CD4-positive, alpha-beta T cell treated with Interleukin-2 at 100 ng/mL for 4 hours (primary cell): ENCODE measurements at regions not wholly inside any gene's neighbourhood (a gene's known extent, or its start where the extent isn't known, plus 50 kb on each side); places are given as distances from the start of the nearest gene placed in this dataset.

Experiments used
- DNase-seq: peaks from one replicate; pipeline ENCODE4 v3.0.0-alpha.2; 2020; ENCODE audit warnings: low spot score

- no peak for DNase-seq
These were observed 439.6 kb downstream of the CDH8 start for GRCh38 chr16:61596655-61597054.

- DNase-seq, result no peak
These were observed 440.6 kb downstream of the CDH8 start for GRCh38 chr16:61595605-61596004.

DNA sequence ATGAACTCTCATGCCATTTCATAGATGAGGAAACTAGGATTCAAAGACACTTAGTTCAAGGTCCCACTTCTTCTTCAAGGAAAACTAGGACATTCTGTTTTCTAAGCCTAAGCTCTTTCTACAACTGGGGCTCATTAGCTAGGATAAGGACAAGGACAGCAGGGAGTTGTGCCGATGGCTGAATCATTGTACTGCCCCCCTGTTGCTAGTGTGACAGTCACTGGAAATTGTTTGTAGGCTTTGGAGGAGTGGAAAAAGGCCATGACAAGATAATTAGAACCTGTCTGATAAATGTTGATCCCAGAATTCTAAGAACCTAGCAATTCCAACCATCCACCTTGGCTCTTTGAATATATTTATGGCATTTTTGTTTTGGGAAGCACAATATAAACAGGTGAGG lies 445.7 kb downstream of the CDH8 start:
- DNase-seq, result no peak

DNA sequence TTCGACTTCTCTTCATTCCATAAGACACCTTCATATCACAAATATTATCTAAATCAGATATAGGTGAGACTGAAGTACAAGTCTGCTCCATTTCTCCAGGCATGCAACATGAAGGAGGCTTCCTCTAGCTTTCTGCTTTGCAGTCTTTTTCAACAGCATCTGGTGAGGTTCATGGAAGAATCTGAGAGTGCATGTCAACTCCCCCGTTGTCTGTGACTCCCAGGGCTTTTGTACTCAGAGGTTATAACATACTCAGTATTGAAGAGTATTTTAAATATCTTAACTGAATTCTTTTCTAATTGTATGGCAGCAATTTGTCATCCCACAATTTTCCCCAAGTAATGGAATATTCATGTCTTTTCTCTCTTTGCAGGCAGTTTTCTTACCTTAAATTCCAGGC lies 448.7 kb downstream of the CDH8 start:
- DNase-seq, result no peak

DNA sequence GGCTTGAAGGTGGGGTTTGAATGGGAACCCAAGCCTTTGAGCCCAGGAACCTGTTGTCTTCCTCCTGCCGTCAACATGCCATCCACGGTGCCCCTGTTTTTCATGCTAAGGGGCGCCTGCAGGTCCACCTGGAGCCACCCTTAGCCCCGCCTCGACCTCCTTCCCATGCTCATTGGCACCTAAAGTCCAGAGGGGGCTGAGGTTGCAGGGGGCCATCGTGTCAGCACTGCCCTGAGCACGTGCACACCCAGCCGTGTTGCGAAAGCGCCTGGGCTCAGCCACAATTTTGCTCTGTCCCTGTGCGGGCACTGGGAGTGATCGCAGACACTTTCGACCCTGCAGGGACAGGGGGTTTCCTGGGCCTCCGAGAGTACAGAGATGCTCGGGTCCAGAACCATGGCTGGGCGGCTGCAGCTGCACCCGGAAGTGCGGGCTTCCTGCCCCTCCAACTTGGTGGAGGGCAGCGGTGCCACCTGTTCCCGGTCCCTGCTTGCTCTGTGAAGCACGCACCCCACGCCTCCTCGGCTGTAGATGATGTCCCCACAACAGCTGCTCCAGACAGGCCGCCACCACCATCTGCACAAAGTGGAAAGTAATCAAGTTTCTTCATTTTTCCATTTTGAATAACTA lies 454.7 kb downstream of the CDH8 start:
- no peak for DNase-seq

DNA sequence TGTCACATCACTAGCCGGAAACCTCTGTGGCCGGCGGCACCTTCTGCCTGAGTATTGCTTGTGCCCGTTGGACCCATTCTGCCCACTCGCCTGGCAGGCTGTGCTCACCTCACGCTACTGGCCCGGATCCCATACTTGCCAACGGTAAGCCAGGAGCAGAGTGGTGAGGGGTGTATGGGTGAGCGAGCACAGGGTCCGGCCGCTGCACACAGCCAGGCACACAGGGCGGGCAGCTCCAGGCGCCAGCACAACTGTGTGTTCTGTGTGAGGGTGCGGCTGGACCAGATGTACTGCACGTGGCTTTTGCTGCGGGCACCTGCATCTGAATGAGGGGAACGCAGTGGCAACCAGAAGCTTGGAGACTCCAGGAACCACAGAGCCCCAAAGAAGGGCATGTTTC lies 455.7 kb downstream of the CDH8 start:
- DNase-seq, result no peak

DNA sequence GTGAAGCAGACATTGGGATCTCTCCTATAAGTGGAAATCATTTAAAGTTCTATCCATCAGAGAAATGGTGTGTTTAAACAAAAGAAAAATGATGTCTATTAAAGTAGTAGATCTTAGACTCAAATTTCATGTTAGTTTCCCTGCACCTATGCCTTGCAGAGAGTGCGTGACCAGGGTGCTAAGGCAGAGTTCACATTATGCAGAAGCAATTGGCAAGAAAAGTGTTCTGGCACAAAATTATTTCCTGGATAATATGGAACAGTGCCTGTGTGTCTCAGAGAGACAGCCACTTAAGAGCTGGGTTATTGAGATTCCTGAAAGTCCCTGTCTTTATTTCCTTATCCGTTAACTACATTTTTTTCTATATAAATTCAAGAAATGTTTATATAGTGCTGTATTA lies 457.0 kb downstream of the CDH8 start:
- DNase-seq, result no peak

DNA sequence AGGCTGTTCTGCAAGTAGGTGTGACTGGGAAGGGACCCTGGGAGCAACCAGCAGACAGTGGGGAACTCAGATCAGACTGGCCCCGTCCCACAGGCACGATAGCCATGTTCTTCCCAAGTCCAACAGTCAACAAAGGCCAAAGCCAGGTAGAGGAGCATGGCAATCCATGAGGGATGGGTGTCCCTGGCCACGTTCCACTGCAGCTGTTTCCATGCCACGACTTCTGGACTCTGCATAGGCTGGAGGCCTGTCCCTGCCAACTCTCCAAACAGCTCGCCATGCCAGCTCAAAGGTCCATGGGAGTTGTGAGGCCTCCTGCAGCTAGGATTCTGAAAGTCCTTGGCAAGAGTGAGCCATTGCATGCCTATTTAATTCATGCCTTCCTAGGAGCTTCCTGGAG lies 459.8 kb downstream of the CDH8 start:
- DNase-seq, result no peak

DNA sequence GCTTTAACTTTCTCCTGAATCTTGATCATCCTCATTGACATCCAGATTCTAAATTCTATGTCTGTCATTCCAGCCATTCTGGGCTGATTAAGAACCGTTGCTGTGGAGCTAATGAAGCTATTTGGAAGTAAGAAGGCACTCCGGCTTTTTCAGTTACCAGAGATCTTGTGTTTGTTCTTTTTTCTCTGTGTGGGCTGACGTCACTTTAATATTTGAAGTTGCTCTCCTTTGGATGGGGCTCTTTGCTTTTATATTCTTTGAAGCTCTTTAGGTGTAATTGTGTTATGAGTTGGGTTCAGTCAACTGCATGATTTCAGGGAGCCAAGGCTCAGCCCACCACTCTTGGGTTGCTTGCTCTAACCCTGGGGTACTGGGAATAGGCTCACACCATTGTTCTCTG lies 460.6 kb downstream of the CDH8 start:
- no peak for DNase-seq

DNA sequence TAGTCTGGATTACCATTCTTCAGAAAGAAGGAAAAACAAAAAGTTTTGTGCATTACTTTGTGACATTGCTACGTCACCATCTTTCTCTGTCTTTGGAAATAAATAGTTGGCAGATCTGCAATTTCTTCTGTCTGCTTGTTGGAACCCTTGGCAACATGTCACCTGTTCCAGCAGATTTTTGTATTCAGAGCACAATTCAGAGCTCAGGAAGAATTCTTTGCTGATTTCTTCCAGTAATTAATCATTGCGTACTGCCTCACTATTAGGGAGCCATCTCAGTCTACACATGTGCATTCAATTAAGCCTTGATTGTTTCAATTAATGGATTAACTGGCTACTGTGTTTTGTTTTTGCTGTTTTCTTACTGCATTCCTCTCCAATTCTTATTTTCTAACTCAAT lies 467.2 kb downstream of the CDH8 start:
- no peak for DNase-seq

GRCh38 chr16:61564716-61565115 lies 471.5 kb downstream of the CDH8 start:
- DNase-seq, result no peak

DNA sequence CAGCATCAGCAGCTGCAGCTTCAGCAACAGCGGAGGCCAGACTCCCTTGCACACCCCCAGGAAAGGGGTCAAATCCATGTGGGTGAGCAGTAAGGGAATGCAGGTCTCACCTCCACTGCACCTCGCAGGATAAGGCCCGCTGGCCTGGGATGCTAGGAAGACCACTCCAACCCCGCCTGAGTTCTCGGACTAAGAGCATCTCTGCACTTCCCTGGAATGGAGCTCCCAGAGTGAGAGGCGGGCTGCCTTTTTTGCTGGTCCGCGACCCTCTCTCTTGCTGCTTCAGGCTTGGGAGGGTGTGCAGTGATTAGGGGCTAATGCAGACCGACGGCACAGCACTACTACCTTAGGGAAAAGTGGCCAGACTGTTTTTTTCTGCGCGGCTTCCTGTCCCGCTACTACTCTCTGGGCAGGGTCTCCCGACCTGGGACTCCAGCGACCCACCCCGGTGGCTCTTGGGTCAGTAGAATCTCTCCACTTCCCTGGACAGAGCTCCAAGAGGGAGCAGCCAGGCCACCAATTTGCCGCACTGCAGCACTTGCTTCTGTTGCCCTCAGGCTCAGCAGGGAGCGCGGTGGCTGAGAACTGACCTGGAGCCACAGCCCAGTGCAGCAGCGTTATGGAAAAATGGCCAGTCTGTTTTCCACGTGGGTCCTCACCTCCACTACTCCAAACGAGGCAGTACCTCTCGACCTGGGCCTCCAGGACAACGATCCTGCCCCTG lies 480.4 kb downstream of the CDH8 start:
- DNase-seq, result no peak

- DNase-seq, result no peak
These were observed 486.9 kb downstream of the CDH8 start for GRCh38 chr16:61549327-61549726.

DNA sequence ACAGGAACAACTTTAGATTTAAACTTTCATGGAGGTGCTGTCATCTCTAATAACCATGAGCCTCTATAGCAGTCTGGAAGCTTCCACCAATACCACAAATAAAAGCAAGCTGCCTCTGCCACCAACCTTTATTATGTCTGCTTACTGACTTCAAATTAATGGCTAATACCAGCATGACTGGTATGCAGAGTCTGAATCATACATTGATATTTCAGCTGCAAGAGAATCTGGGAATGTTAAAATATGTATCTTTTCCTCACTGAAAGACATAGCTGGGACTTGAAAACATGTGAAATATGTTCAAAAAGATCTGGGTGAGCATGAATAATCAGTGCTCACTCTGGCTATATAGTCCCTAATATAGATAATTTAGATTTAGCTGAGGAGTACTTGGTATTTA lies 488.6 kb downstream of the CDH8 start:
- no peak for DNase-seq

GRCh38 chr16:61544165-61544564 lies 492.1 kb downstream of the CDH8 start:
- DNase-seq, result no peak

- DNase-seq, result no peak
These were observed 496.0 kb downstream of the CDH8 start for GRCh38 chr16:61540216-61540615.

GRCh38 chr16:61530697-61531096 lies 505.5 kb downstream of the CDH8 start:
- DNase-seq, result no peak

DNA sequence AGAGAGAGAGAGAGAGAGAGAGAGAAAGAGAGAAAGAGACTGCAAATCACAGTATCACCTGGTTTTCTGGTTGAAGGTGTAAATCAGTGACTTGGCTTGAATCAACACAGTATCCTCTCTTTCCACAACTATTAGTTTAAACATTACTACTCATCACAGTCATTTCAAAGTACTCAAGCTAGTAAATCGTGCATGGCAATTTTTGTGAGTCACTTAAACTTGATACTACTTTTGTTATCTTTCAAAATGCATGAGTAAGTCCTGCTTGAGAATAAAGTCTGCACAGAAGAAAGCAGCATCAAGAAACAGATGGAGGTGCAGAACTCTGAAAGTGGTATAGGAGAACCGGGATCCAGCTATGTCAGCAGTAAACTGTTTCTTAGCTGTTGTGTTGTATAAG lies 535.4 kb downstream of the CDH8 start:
- no peak for DNase-seq

DNA sequence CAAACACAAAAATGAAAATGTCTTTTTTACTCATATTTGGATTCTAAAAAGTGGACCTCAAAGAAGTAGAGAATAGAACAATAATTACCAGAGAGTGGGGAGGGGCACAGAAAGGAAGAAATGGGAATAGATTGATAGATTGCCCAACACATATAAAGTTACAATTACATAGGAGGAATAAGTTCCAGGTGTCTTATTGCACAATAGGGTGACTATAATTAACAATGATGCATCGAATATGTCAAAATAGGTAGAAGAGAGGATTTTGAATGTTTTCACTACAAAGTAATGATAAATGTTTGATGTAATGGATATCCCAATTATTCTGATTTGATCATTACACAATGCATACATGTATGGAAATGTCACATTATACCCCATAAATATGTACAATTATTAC lies 556.0 kb downstream of the CDH8 start:
- DNase-seq, result no peak

- no peak for DNase-seq
These were observed 564.5 kb downstream of the CDH8 start for GRCh38 chr16:61471737-61472136.

DNA sequence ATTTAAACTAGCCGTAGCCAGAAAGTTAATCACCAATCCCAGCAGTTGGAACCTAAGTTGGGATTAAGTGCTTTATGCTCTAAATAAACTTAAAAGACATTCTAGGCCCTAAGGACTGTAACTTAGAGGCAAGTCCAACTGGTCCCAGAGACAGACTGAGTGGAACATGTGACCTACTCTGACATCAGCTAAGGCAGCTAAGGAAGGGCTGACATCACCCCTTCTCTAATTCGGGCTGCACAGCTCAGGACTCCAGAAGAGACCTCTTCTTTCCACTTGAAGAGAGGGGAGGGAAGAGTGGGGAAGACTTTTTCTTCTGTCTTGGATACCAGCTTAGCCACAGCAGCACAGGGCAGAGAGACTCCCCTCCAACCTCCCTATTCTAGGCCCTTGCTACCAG lies 565.2 kb downstream of the CDH8 start:
- no peak for DNase-seq

- no peak for DNase-seq
These were observed 571.0 kb downstream of the CDH8 start for GRCh38 chr16:61465285-61465684.

- DNase-seq, result no peak
These were observed 576.2 kb downstream of the CDH8 start for GRCh38 chr16:61460020-61460419.

DNA sequence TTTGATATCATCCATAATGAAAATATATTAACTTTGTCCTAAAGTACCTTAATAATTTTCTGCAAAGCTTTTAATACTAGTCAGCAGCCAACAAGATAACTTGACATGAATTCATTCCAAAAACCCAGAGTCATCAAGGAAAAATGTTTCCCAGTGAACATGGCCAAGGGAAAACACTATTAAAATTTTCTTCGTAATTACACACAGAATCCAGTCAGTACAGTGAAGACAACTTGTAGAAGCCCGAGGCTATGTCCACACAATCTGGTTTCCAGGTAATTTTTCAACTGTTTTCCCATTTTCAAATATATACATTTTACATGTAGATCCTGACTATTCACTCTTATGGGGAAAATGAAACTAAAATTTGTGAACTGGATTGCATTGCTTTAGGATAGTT lies 600.9 kb downstream of the CDH8 start:
- DNase-seq, result no peak
